ENCODE measurements at regions not wholly inside any gene's neighbourhood (a gene's known extent, or its start where the extent isn't known, plus 50 kb on each side); places are given as distances from the start of the nearest gene placed in this dataset.

DNA sequence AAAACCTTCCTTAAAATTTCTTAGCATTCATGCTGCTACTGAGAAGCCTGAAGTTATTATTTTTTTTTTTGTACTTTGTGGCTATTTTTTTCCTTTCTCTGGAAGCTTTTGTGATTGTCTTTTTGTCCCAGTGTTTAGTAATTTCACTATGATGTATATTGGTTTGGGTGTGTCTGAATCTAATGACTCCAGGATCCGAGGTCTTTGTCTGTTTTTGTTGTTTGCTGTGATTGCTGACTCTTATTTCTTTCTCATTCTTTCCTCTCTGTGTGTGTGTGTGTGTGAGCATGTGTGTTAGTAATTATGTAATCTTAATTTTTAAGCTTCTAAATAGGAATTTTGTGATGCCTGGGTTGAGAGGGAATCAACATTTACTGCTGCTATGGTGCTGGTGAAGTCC, 152.0 kb downstream of the RAP2B start:
- DNase-seq (ENCODE audit: low read depth, low spot score) (no peak), FAIRE-seq (no peak)
- H3K4me2 ChIP-seq (ENCODE audit: insufficient read depth, low read length) = no peak overlapping the region
- H3K4me1 ChIP-seq (ENCODE audit: control insufficient read depth, extremely low read depth, insufficient read depth, low read length) = no peaks in the 10 kb centered on the region
- no peaks in the 10 kb centered on the region for H3K9me1 ChIP-seq (replicated peaks; ENCODE audit: control insufficient read depth, extremely low read depth, insufficient read depth, low read length)
- no peaks in the 10 kb centered on the region for H3K36me3 ChIP-seq (ENCODE audit: control insufficient read depth in 2 of 2, extremely low read depth in 1 of 2, insufficient read depth in 2 of 2, low read length in 2 of 2)
- POLR2A ChIA-PET = no interaction called here
- CTCF ChIA-PET = no interaction called here
- no peaks in the 10 kb centered on the region for H3K9me3 ChIP-seq (replicated peaks; ENCODE audit: control insufficient read depth, insufficient read depth, low read length)
- no peaks in the 10 kb centered on the region for H4K20me1 ChIP-seq (replicated peaks; ENCODE audit: control insufficient read depth, extremely low read depth, insufficient read depth, low read length)
- H2AFZ ChIP-seq (ENCODE audit: low read depth, low read length) = no peak overlapping the region
- no peaks in the 10 kb centered on the region for H3K79me2 ChIP-seq (ENCODE audit: control insufficient read depth, insufficient read depth, low read length)
- H3K27me3 ChIP-seq (ENCODE audit: control insufficient read depth in 2 of 2, insufficient read depth in 2 of 2, low read length in 2 of 2) = no peaks in the 10 kb centered on the region
- BruUV-seq (replicated peaks) = no TSS peak
- no peak for TF ChIP-seq POLR2AphosphoS5 (IDR thresholded peaks at IDR 0.05; ENCODE audit: insufficient read depth, low read depth, low read length)
- no peak for TF ChIP-seq JUN (IDR thresholded peaks at IDR 0.05; ENCODE audit: borderline replicate concordance, insufficient read depth, insufficient read length, low read depth)
- no peak for TF ChIP-seq FOS (IDR thresholded peaks at IDR 0.05; ENCODE audit: borderline replicate concordance, insufficient read depth, low read length)
- TF ChIP-seq EZH2 (IDR thresholded peaks at IDR 0.05; ENCODE audit: borderline replicate concordance, low read depth, low read length, severe bottlenecking) = no peak
- no peak for TF ChIP-seq MYC (IDR thresholded peaks at IDR 0.05; ENCODE audit: low read depth, low read length)
- TF ChIP-seq POLR2A (IDR thresholded peaks at IDR 0.05; ENCODE audit: low read depth, low read length) = no peak
- no peak for TF ChIP-seq GATA2 (IDR thresholded peaks at IDR 0.05; ENCODE audit: insufficient read depth, insufficient read length, low read depth, low read length)
- dilution Hi-C loops (cut with MboI; ENCODE audit: extremely low pct_ligation_motif_present, low sequenced_read_pairs) (no loop called here), intact Hi-C loops (cut with micrococcal nuclease) (no loop called here)
- no peak overlapping the region for H3K9ac ChIP-seq (replicated peaks; ENCODE audit: extremely low read depth, insufficient read depth, low read length)
- H3K4me3 ChIP-seq (replicated peaks in 1 of 3; ENCODE audit: insufficient read depth in 1 of 3, low read depth in 1 of 3, low read length in 3 of 3) = no peak overlapping the region
- H3K27ac ChIP-seq (ENCODE audit: insufficient read depth, low read depth, low read length) = no peak overlapping the region

DNA sequence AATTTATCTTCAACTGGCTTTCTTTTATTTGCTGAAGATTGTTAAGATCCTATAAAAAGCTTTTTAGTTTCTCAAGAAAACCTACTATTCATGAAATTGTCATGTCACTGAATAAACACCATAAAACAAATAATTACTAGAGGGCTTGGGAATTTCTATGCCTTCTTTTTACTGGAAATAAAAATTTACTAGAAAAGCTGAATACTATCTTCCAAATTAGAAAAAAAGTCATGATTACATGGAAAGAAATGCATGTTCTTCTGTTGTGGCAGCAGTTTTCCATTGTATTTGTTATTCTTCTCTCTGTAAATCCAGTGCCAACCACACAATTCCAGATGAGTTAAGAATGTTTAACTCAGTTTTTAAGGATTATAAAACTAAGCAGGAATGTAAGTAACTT, 153.8 kb downstream of the RAP2B start:
- no peaks in the 10 kb centered on the region for H4K20me1 ChIP-seq (replicated peaks; ENCODE audit: control insufficient read depth, extremely low read depth, insufficient read depth, low read length)
- ChIA-PET CTCF (interaction anchor here (1.2 kb wide), 1 partner anchor 9 kb away, joined by 3 read pairs; no protein-coding TSS in a partner anchor), POLR2A (no interaction called here)
- H3K9ac ChIP-seq (replicated peaks; ENCODE audit: extremely low read depth, insufficient read depth, low read length) = no peak overlapping the region
- no TSS peak for BruUV-seq (replicated peaks)
- FAIRE-seq (no peak), DNase-seq (ENCODE audit: low read depth, low spot score) (no peak)
- H3K4me1 ChIP-seq (ENCODE audit: control insufficient read depth, extremely low read depth, insufficient read depth, low read length) = no peaks in the 10 kb centered on the region
- no peak overlapping the region for H3K27ac ChIP-seq (ENCODE audit: insufficient read depth, low read depth, low read length)
- TF ChIP-seq, protein P1, sequence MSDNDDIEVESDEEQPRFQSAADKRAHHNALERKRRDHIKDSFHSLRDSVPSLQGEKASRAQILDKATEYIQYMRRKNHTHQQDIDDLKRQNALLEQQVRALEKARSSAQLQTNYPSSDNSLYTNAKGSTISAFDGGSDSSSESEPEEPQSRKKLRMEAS (IDR thresholded peaks at IDR 0.05; ENCODE audit: insufficient read depth, insufficient read length) = no peak
- no peak overlapping the region for H3K4me2 ChIP-seq (ENCODE audit: insufficient read depth, low read length)
- dilution Hi-C loops (cut with MboI; ENCODE audit: extremely low pct_ligation_motif_present, low sequenced_read_pairs) = no loop called here
- no peaks in the 10 kb centered on the region for H3K9me3 ChIP-seq (replicated peaks; ENCODE audit: control insufficient read depth, insufficient read depth, low read length)
- no peaks in the 10 kb centered on the region for H3K79me2 ChIP-seq (ENCODE audit: control insufficient read depth, insufficient read depth, low read length)
- H3K36me3 ChIP-seq (ENCODE audit: control insufficient read depth in 2 of 2, extremely low read depth in 1 of 2, insufficient read depth in 2 of 2, low read length in 2 of 2) = no peaks in the 10 kb centered on the region
- H2AFZ ChIP-seq (ENCODE audit: low read depth, low read length) = no peak overlapping the region
- H3K27me3 ChIP-seq (ENCODE audit: control insufficient read depth in 2 of 2, insufficient read depth in 2 of 2, low read length in 2 of 2) = no peaks in the 10 kb centered on the region
- H3K9me1 ChIP-seq (replicated peaks; ENCODE audit: control insufficient read depth, extremely low read depth, insufficient read depth, low read length) = no peaks in the 10 kb centered on the region
- H3K4me3 ChIP-seq (replicated peaks in 1 of 3; ENCODE audit: insufficient read depth in 1 of 3, low read depth in 1 of 3, low read length in 3 of 3) = no peak overlapping the region
- intact Hi-C loops (cut with micrococcal nuclease) = no loop called here
